ENCODE measurements at regions not wholly inside any gene's neighbourhood (a gene's known extent, or its start where the extent isn't known, plus 50 kb on each side); places are given as distances from the start of the nearest gene placed in this dataset.

DNA sequence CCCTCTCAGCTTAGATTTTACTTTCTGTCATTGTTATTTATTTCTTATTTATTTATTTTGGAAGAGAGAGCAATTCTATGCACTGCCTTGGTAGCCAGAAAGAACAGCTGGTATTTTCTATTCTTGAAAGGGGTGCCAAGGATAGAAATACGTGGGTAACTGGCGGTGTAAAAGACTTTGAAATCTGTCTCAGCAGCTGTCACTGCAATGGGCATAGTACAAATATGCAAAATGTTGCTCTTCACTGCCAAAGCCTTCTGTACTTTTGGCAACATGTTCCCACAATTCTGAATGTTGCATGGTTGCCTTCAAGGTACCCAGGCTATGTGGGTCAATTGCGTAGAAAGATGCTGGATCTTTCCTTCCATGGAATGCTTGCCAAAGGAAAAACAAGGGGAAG, 230.2 kb upstream of the EDIL3 start:
- no peak for TF ChIP-seq EZH2 (IDR thresholded peaks at IDR 0.05; ENCODE audit: insufficient read depth, low read length)
- TF ChIP-seq, protein P1, sequence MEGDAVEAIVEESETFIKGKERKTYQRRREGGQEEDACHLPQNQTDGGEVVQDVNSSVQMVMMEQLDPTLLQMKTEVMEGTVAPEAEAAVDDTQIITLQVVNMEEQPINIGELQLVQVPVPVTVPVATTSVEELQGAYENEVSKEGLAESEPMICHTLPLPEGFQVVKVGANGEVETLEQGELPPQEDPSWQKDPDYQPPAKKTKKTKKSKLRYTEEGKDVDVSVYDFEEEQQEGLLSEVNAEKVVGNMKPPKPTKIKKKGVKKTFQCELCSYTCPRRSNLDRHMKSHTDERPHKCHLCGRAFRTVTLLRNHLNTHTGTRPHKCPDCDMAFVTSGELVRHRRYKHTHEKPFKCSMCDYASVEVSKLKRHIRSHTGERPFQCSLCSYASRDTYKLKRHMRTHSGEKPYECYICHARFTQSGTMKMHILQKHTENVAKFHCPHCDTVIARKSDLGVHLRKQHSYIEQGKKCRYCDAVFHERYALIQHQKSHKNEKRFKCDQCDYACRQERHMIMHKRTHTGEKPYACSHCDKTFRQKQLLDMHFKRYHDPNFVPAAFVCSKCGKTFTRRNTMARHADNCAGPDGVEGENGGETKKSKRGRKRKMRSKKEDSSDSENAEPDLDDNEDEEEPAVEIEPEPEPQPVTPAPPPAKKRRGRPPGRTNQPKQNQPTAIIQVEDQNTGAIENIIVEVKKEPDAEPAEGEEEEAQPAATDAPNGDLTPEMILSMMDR (IDR thresholded peaks at IDR 0.05; ENCODE audit: insufficient read depth, low read depth, low read length), result no peak
